C4-2B (cell line): ENCODE measurements at regions not wholly inside any gene's neighbourhood (a gene's known extent, or its start where the extent isn't known, plus 50 kb on each side); places are given as distances from the start of the nearest gene placed in this dataset.

Source experiments
- H3K27ac ChIP-seq: fragments of 450-650 bp; 2 replicates; pipeline ENCODE4 v1.5.1; 2017
- CTCF ChIP-seq: fragments of 450-650 bp; conservative IDR thresholded peaks from 2 replicates; pipeline ENCODE4 v1.5.1; 2017; ENCODE audit warnings: mild to moderate bottlenecking
- ZFX ChIP-seq: fragments of 450-650 bp; IDR thresholded peaks from 2 replicates; pipeline ENCODE4 v1.6.1; 2017

- TF ChIP-seq CTCF, result no peak
- no peak for TF ChIP-seq ZFX
- no peak overlapping the region for H3K27ac ChIP-seq
These were observed 89.1 kb downstream of the RAD51AP2 start for GRCh38 chr2:17429130-17429529.

- H3K27ac ChIP-seq, result no peak overlapping the region
- no peak for TF ChIP-seq ZFX
- no peak for TF ChIP-seq CTCF
These were observed 90.8 kb downstream of the RAD51AP2 start for GRCh38 chr2:17427401-17427800.

GRCh38 chr2:17426743-17427142 lies 91.5 kb downstream of the RAD51AP2 start:
- H3K27ac ChIP-seq, result no peak overlapping the region
- no peak for TF ChIP-seq CTCF

GRCh38 chr2:17422061-17422460 lies 96.2 kb downstream of the RAD51AP2 start:
- H3K27ac ChIP-seq, result no peak overlapping the region
- TF ChIP-seq ZFX (no peak), CTCF (no peak)

- TF ChIP-seq CTCF (no peak), ZFX (no peak)
- no peak overlapping the region for H3K27ac ChIP-seq
These were observed 101.3 kb downstream of the RAD51AP2 start for GRCh38 chr2:17416884-17417391.

GRCh38 chr2:17413036-17413435 lies 105.2 kb downstream of the RAD51AP2 start:
- H3K27ac ChIP-seq, result no peak overlapping the region
- TF ChIP-seq CTCF (no peak), ZFX (no peak)

GRCh38 chr2:17401096-17401495 lies 117.1 kb downstream of the RAD51AP2 start:
- H3K27ac ChIP-seq, result no peak overlapping the region
- no peak for TF ChIP-seq CTCF
- no peak for TF ChIP-seq ZFX
